ENCODE measurements at regions not wholly inside any gene's neighbourhood (a gene's known extent, or its start where the extent isn't known, plus 50 kb on each side); places are given as distances from the start of the nearest gene placed in this dataset.

GRCh38 chr13:30149248-30149647 is 158.1 kb downstream of the KATNAL1 start:
- TF ChIP-seq CTCF (IDR thresholded peaks at IDR 0.05) (no peak), POLR2A (IDR thresholded peaks at IDR 0.05) (no peak), POLR2AphosphoS5 (IDR thresholded peaks at IDR 0.05) (no peak)

All from transverse colon (tissue), 4 donors.